Fibroblast of lung (primary cell): ENCODE measurements at regions not wholly inside any gene's neighbourhood (a gene's known extent, or its start where the extent isn't known, plus 50 kb on each side); places are given as distances from the start of the nearest gene placed in this dataset.

Source experiments
- DNase-seq, 2 donors: peaks; one replicate each; pipeline versions ENCODE4 v3.0.0 to v3.0.0-alpha.2; 2010; ENCODE audit warnings: low read depth in 2 of 2
- H2AFZ ChIP-seq: 2 replicates; pipeline ENCODE4 v1.5.1; 2012; ENCODE audit warnings: low read length, control low read depth, inconsistent platforms
- H3K27ac ChIP-seq: 2 replicates; pipeline ENCODE4 v1.5.1; 2011; ENCODE audit warnings: low read length, control low read depth; ENCODE audit not compliant: insufficient read depth
- H3K27me3 ChIP-seq: 2 replicates; pipeline ENCODE4 v1.5.1; 2011; ENCODE audit warnings: mild to moderate bottlenecking, low read length; ENCODE audit not compliant: control insufficient read depth, insufficient read depth
- H3K36me3 ChIP-seq: 2 replicates; pipeline ENCODE4 v1.5.1; 2011; ENCODE audit warnings: low read length; ENCODE audit not compliant: control insufficient read depth, insufficient read depth
- H3K4me1 ChIP-seq: 2 replicates; pipeline ENCODE4 v1.5.1; 2011; ENCODE audit warnings: low read length; ENCODE audit not compliant: control insufficient read depth, insufficient read depth; ENCODE audit errors: extremely low read depth
- H3K4me2 ChIP-seq: 2 replicates; pipeline ENCODE4 v1.5.1; 2011; ENCODE audit warnings: low read length, control low read depth; ENCODE audit not compliant: insufficient read depth; ENCODE audit errors: extremely low read depth
- H3K4me3 ChIP-seq, 4 experiments: fragments of 200-600 bp in 1 of 4; sonication (generic) in 1 of 4; replicated peaks in 1 of 4; 2 replicates each; pipeline ENCODE4 v1.5.1; 2011 to 2016; ENCODE audit warnings: low read length in 4 of 4, low read depth in 3 of 4, mild to moderate bottlenecking in 3 of 4, control low read depth in 2 of 4, inconsistent platforms in 1 of 4, mixed read lengths in 1 of 4; ENCODE audit not compliant: insufficient read depth in 1 of 4; ENCODE audit errors: control extremely low read depth in 1 of 4
- H3K79me2 ChIP-seq: 2 replicates; pipeline ENCODE4 v1.5.1; 2012; ENCODE audit warnings: mild to moderate bottlenecking, low read length, inconsistent platforms; ENCODE audit not compliant: control insufficient read depth, insufficient read depth
- H3K9ac ChIP-seq: 2 replicates; pipeline ENCODE4 v1.5.1; 2011; ENCODE audit warnings: mild to moderate bottlenecking, low read length, control low read depth; ENCODE audit not compliant: insufficient read depth
- H3K9me3 ChIP-seq: 2 replicates; pipeline ENCODE4 v1.5.1; 2012; ENCODE audit warnings: low read depth, low read length; ENCODE audit not compliant: control insufficient read depth, insufficient read depth
- H4K20me1 ChIP-seq: 2 replicates; pipeline ENCODE4 v1.5.1; 2011; ENCODE audit warnings: low read length; ENCODE audit not compliant: control insufficient read depth, insufficient read depth; ENCODE audit errors: extremely low read depth
- CTCF ChIP-seq, 2 donors: IDR thresholded peaks in 1 of 2; conservative IDR thresholded peaks in 1 of 2; 1 replicate in 1 of 2; 2 replicates in 1 of 2; pipeline ENCODE4 v1.5.1; 2011 to 2012; ENCODE audit warnings: low read length in 2 of 2, control low read depth in 1 of 2, inconsistent platforms in 1 of 2, low read depth in 1 of 2, mild to moderate bottlenecking in 1 of 2
- EZH2 ChIP-seq: IDR thresholded peaks from 2 replicates; pipeline ENCODE4 v1.5.1; 2012; ENCODE audit warnings: low read length, control low read depth, mild to moderate bottlenecking; ENCODE audit errors: missing control alignments

GRCh38 chr16:63745456-63745855 lies 1376.4 kb downstream of the CDH11 start:
- peak in 1 of 2 donors; percentile 12 for DNase-seq
- H3K4me2 ChIP-seq: no peak overlapping the region
- no peak overlapping the region for H3K9ac ChIP-seq
- TF ChIP-seq EZH2 (no peak), CTCF (conservative IDR thresholded peaks at IDR 0.05 in 1 of 2, IDR thresholded peaks at IDR 0.05 in 1 of 2; ENCODE audit: low read depth in 1 of 2, low read length in 2 of 2) (no peak)
- no peaks in the 10 kb centered on the region for H3K36me3 ChIP-seq
- no peak overlapping the region for H2AFZ ChIP-seq
- no peaks in the 10 kb centered on the region for H3K9me3 ChIP-seq
- no peaks in the 10 kb centered on the region for H3K79me2 ChIP-seq
- no peak overlapping the region for H3K4me3 ChIP-seq
- H3K27me3 ChIP-seq: no peaks in the 10 kb centered on the region
- no peak overlapping the region for H3K27ac ChIP-seq
- no peaks in the 10 kb centered on the region for H3K4me1 ChIP-seq
- H4K20me1 ChIP-seq: no peaks in the 10 kb centered on the region

GRCh38 chr16:63744077-63744874 lies 1377.6 kb downstream of the CDH11 start:
- H4K20me1 ChIP-seq: no peaks in the 10 kb centered on the region
- no peaks in the 10 kb centered on the region for H3K36me3 ChIP-seq
- H3K9ac ChIP-seq: no peak overlapping the region
- H2AFZ ChIP-seq: no peak overlapping the region
- DNase-seq: no peak
- no peak overlapping the region for H3K27ac ChIP-seq
- no peaks in the 10 kb centered on the region for H3K27me3 ChIP-seq
- TF ChIP-seq EZH2: no peak
- no peak for TF ChIP-seq CTCF (conservative IDR thresholded peaks at IDR 0.05 in 1 of 2, IDR thresholded peaks at IDR 0.05 in 1 of 2; ENCODE audit: low read depth in 1 of 2, low read length in 2 of 2)
- H3K4me3 ChIP-seq: no peak overlapping the region
- H3K4me1 ChIP-seq: no peaks in the 10 kb centered on the region
- no peak overlapping the region for H3K4me2 ChIP-seq
- H3K79me2 ChIP-seq: no peaks in the 10 kb centered on the region
- H3K9me3 ChIP-seq: no peaks in the 10 kb centered on the region

- no peaks in the 10 kb centered on the region for H4K20me1 ChIP-seq
- no peak overlapping the region for H3K4me3 ChIP-seq
- no peaks in the 10 kb centered on the region for H3K4me1 ChIP-seq
- H3K36me3 ChIP-seq: no peaks in the 10 kb centered on the region
- H3K79me2 ChIP-seq: no peaks in the 10 kb centered on the region
- no peak for DNase-seq
- H3K27ac ChIP-seq: no peak overlapping the region
- no peaks in the 10 kb centered on the region for H3K9me3 ChIP-seq
- no peaks in the 10 kb centered on the region for H3K27me3 ChIP-seq
- no peak overlapping the region for H3K9ac ChIP-seq
- TF ChIP-seq CTCF (conservative IDR thresholded peaks at IDR 0.05 in 1 of 2, IDR thresholded peaks at IDR 0.05 in 1 of 2; ENCODE audit: low read depth in 1 of 2, low read length in 2 of 2) (no peak), EZH2 (no peak)
- H3K4me2 ChIP-seq: no peak overlapping the region
- no peak overlapping the region for H2AFZ ChIP-seq
These were observed 1379.7 kb downstream of the CDH11 start for GRCh38 chr16:63742150-63742549.
